ENCODE measurements at regions not wholly inside any gene's neighbourhood (a gene's known extent, or its start where the extent isn't known, plus 50 kb on each side); places are given as distances from the start of the nearest gene placed in this dataset.
"Not testable (repeated sequence)": the region's sequence is repeated elsewhere in the genome, so short reads cannot be mapped to it uniquely, and the experiment has no call there.

- DNase-seq (ENCODE audit: low spot score): not testable (repeated sequence)
Measured at GRCh38 chr2:139410147-139410832, 630.1 kb upstream of the NXPH2 start.

- DNase-seq (ENCODE audit: low spot score): no peak
Measured at GRCh38 chr2:139409212-139409611, 629.0 kb upstream of the NXPH2 start.

- no peak for DNase-seq (ENCODE audit: low spot score)
Measured at GRCh38 chr2:139403948-139404347, 623.8 kb upstream of the NXPH2 start.

DNA sequence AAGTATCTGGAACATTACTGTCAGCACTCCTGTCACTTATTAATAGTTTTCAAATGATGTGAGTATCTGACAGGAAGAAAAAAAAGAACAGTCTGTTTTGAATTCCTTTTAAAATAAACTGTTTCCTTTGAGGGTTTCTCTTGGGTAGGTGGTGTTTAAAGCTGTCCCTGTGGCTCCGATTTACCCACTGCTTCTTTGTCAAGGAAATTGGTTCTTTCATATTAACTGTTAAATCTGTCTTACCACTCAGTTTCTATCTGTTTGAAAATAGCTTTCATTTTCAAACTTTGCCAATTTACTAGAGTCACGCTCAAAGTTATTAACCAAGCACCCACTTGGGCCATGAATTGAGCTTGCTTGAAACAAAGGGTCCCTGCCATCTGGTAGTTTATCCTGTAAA is 614.6 kb upstream of the NXPH2 start:
- no peak for DNase-seq (ENCODE audit: low spot score)

DNA sequence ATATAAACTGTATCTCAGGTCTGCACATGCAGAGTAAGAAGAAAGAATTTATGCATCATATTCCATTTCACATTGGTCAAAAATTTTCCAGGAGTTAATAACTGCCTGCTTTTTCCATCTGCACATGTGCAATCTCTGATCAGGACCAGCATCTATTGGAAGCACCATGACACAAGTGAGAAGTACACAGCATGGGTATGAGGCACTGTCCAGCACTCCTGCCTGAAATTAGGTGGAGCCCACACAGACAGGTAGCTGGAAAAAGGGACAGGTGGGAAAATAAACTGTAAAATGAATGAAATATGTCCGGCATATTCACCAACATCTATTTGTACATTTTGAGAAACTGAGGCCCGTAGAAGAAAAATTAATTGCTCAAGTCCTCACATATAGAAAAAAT is 609.2 kb upstream of the NXPH2 start:
- no peak for DNase-seq (ENCODE audit: low spot score)

- DNase-seq (ENCODE audit: low spot score): no peak
Measured at GRCh38 chr2:139386401-139386800, 606.2 kb upstream of the NXPH2 start.

DNA sequence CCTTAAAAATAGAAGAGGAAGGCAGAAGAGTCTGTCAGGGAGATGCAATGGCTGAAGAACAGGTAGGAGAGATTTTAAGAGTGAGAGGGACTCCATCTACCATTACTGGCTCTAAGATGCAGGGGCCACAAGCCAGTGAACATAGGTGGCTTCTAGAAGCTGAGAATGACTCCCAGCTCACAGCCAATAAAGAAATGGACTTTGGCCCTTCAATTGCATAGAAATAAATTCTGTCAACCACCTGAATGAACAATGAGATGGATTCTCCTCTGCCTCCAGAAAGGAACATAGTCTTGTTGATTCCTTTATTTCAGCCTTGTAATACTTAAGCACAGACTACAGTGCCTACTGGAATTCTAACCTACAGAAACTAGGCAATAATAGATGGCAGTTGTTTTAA is 603.3 kb upstream of the NXPH2 start:
- no peak for DNase-seq (ENCODE audit: low spot score)

DNA sequence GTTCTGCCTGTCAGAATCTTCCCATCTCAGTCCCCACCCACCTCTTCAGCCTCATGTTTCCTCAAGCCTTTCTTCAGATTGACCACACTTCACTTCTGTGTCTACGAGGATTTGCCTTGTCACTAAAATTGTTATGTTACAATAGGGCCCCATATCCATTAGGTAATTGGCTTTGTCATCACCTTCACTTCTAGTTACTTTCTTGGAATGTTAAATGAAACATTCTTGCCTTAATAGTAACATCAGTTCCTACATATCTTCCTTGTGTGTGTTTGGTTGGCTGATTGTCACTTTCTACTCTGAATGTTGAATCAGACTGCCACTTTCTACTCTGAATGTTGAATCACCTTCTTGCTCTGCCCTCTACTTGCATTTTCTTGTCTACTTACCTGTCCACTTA is 599.9 kb upstream of the NXPH2 start:
- no peak for DNase-seq (ENCODE audit: low spot score)

GRCh38 chr2:139378373-139378772 is 598.2 kb upstream of the NXPH2 start:
- DNase-seq (ENCODE audit: low spot score): no peak

- DNase-seq (ENCODE audit: low spot score): no peak
Measured at GRCh38 chr2:139374296-139374850, 594.2 kb upstream of the NXPH2 start.

GRCh38 chr2:139369423-139370409 is 589.5 kb upstream of the NXPH2 start:
- no peak for DNase-seq (ENCODE audit: low spot score)

GRCh38 chr2:139367416-139367815 is 587.2 kb upstream of the NXPH2 start:
- DNase-seq (ENCODE audit: low spot score): no peak

DNA sequence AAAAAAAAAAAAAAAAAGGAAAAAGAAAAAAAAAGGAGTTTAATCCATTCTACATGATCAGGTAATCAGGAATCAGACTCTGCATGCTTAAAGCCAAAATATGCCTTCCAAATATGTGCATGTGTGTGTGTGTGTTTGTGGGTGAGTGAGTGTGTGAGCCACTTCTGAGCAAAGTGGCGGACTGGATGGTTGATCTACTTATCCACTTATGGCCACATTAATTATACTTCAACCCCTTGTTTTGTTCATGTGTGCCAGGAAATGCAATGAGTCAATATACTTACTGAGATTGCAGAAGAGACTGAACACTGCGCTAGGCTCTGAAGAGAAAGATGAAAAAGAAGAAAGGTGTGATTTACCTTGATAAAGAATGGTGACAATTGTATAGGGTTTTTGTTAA is 586.5 kb upstream of the NXPH2 start:
- no peak for DNase-seq (ENCODE audit: low spot score)

DNA sequence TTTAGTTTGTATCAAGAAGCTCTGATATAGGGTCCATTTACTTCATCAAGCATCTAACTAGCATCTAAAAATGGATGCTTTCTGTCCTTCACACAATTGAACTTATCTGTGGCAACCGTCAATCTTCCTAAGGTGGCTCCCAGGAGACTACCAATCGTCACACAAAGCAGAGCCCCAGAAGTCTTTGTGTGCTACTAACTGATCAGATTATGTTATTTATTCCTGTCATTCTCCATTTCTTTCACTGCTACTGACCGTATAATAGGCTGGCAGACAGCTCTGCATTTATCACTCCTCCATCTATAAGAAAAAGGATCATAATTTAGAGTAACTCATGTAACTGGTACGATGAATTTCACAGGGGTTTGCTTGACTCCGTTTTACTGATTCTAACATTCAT is 585.0 kb upstream of the NXPH2 start:
- DNase-seq (ENCODE audit: low spot score): no peak

DNA sequence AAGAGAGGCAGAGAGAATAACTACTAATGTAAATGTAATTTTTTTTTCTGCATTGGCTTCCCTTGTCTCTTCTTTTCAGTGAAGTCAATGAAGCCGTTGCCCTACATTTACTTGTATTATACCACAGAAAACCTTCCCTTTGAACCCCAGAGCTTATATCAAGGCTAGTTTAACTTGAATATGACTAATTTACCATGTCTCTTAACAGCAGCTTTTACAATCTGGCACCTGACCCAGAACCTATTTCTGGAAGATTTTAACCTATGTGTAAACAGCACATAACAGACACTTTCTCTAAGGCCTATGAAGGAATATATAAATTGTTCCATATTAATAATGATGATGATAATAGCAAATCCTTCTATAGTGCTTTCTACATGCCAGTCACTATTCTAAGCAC is 580.5 kb upstream of the NXPH2 start:
- DNase-seq (ENCODE audit: low spot score): no peak

DNA sequence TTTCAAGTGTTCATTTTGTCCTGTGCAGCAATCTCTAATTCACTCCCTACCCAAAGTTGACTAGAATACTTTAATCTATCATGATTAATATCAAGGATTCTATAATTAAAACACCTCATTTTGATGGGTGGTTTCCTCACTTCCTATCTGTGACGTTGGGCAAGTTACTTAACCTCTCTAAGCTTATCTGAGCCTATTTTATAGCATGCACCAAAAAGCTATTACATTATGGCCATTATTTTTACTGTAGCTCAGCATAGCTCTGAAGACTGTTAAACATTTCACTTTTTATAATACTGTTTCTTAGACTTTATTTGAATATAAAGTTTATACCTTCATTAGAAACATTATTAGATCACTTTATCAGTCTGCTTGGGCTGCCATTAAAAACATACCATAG is 579.6 kb upstream of the NXPH2 start:
- DNase-seq (ENCODE audit: low spot score): no peak

GRCh38 chr2:139357972-139358371 is 577.8 kb upstream of the NXPH2 start:
- no peak for DNase-seq (ENCODE audit: low spot score)

DNA sequence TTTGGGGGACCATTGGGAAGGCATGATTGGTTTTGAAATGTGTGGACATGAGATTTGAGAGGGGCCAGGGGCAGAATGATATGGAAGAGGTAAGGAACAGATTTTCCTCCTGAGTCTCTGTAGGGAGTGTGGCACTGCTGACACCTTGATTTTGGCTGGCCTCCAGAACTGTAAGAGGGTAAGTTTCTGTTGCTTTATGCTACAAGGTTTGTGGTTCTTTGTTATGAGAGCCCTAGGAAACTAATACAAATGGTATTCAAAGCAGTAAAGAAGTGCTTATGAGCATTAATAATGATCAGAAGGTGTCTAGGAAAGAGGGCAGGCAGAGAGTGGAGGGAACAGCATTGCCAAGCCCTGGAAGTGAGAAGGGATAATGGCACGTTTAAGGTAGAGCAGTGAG is 574.3 kb upstream of the NXPH2 start:
- DNase-seq (ENCODE audit: low spot score): no peak

DNA sequence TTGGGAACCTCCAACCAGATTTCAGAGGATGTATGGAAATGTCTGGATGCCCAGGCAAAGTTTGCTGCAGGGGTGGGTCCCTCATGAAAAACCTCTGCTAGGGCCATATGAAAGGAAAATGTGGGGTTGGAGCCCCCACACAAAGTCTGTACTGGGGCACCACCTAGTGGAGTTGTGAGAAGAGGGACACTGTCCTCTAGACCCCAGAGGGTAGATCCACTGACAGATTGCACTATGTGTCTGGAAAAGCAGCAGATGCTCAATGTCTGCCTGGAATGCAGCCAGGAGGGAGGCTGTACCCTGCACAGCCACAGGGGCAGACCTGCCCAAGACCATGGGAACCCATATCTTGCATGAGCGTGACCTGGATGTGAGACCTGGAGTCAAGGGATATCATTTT is 573.7 kb upstream of the NXPH2 start:
- no peak for DNase-seq (ENCODE audit: low spot score)

- no peak for DNase-seq (ENCODE audit: low spot score)
Measured at GRCh38 chr2:139317259-139317658, 537.1 kb upstream of the NXPH2 start.

DNA sequence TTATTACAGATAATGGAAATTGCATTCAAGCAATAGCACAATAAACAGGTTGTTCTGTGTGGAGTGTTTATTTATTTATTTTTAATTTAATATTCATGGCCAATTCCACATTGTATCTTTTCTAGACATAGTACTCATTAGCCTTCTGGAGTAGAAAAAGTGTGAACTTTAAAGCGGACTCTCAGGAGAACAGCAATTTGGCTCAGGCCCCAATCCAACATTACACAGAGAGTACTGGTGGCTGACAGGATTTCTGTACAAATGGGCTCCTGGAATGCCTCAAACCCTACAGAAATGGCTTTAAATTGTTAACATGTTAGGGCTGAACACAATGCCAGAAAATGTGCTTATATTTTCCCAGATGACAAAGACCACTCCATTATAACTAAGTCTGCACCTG is 533.9 kb upstream of the NXPH2 start:
- no peak for DNase-seq (ENCODE audit: low spot score)

DNA sequence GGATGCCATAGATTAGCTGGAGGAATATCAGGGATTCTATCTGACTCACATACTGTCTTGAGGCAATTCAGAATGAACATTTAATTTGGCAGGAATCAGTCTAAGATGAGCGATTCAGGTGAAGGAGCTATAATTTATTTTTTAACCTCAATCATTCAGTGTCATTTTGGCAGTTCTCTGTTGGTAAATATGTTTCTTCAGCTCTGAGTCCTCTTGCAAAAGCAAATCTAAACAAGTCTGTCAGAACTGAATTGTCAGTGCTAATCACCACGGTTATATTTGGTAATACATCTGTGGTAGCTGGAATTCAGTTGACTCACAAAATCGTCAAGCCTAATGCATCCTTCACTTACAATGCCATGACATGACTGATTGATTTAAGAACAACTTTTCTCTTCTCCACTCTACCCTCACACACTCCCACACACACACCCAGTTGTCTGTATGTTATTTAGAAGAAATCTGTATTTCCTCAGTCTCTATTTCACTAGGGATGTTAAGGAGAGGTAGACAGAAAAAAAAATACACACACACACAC is 516.6 kb upstream of the NXPH2 start:
- no peak for DNase-seq (ENCODE audit: low spot score)
